Chondrocyte (in vitro differentiated cells): ENCODE measurements at regions not wholly inside any gene's neighbourhood (a gene's known extent, or its start where the extent isn't known, plus 50 kb on each side); places are given as distances from the start of the nearest gene placed in this dataset.

ENCODE experiments used
- DNase-seq: peaks from one replicate; pipeline ENCODE4 v3.0.0; 2021; ENCODE audit warnings: mixed read lengths, low spot score
- H3K27ac Mint-ChIP-seq: one replicate; pipeline ENCODE4 v1.8.0; 2021; ENCODE audit warnings: mild to moderate bottlenecking, moderate library complexity, mixed read lengths; ENCODE audit not compliant: unreplicated experiment
- H3K27me3 Mint-ChIP-seq: 2 replicates; pipeline ENCODE4 v1.8.0; 2021; ENCODE audit warnings: low read depth, mixed read lengths
- H3K36me3 Mint-ChIP-seq: 2 replicates; pipeline ENCODE4 v1.8.0; 2021; ENCODE audit warnings: low read depth, mixed read lengths
- H3K4me1 Mint-ChIP-seq: 2 replicates; pipeline ENCODE4 v1.8.0; 2021; ENCODE audit warnings: low read depth, mild to moderate bottlenecking, mixed read lengths
- H3K4me3 Mint-ChIP-seq: one replicate; pipeline ENCODE4 v1.8.0; 2021; ENCODE audit warnings: mild to moderate bottlenecking, moderate library complexity, mixed read lengths; ENCODE audit not compliant: unreplicated experiment
- H3K9me3 Mint-ChIP-seq: 2 replicates; pipeline ENCODE4 v1.8.0; 2021; ENCODE audit warnings: low read depth, mixed read lengths
- CTCF ChIP-seq: fragments of 200-600 bp; sonication (generic); IDR thresholded peaks from 2 replicates; pipeline ENCODE4 v1.5.0; 2021; ENCODE audit warnings: antibody characterized with exemption, mild to moderate bottlenecking, moderate library complexity

DNA sequence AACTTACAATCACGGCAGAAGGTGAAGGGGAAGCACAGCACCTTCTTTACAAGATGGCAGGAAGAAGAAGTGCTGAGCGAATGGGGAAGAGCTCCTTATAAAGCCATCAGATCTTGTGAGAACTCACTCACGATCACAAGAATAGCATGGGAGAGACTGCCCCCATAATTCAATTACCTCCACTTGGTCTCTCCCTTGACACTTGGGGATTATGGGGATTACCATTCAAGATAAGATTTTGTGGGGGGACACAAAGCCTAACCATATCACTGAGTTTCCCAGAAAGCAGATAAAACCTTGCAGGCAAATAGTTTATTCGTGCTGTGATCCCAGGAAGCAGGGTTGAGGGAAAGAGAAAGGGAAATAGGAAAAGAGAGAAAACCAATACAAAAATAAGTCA, 69.0 kb upstream of the GYPA start:
- H3K4me1 Mint-ChIP-seq: no peaks in the 10 kb centered on the region
- H3K27me3 Mint-ChIP-seq: no peaks in the 10 kb centered on the region
- no peaks in the 10 kb centered on the region for H3K36me3 Mint-ChIP-seq
- H3K4me3 Mint-ChIP-seq: no peak overlapping the region
- DNase-seq: no peak
- H3K27ac Mint-ChIP-seq: no peak overlapping the region
- TF ChIP-seq CTCF: no peak
- H3K9me3 Mint-ChIP-seq: peaks cover 10% of the 10 kb centered on the region

- no peak for DNase-seq
- H3K4me1 Mint-ChIP-seq: no peaks in the 10 kb centered on the region
- no peaks in the 10 kb centered on the region for H3K36me3 Mint-ChIP-seq
- no peak overlapping the region for H3K4me3 Mint-ChIP-seq
- H3K9me3 Mint-ChIP-seq: peaks cover 10% of the 10 kb centered on the region
- no peaks in the 10 kb centered on the region for H3K27me3 Mint-ChIP-seq
- no peak overlapping the region for H3K27ac Mint-ChIP-seq
- no peak for TF ChIP-seq CTCF
Observed at GRCh38 chr4:144213371-144213770, 72.9 kb upstream of the GYPA start.

DNA sequence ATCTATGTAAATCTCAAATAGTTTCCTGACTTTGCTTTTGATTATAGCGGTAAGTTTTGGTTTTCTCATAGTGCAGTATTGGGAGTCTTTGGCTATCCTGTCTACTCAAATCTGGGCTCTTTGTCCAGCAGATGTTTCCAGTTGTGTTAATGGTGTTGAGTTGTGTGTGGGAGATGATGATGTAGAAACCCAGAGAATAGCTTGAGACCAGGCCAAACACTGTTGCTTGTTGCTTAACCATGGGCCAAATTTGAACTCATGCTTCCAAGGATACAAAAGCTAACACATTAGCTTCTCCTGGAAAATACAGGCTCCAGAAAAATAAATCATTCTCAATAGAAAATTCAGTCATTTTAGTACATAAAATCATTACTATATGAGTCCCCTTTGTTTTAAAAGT, 82.6 kb upstream of the GYPA start:
- Mint-ChIP-seq H3K4me1 (no peaks in the 10 kb centered on the region), H3K27ac (no peak overlapping the region), H3K36me3 (no peaks in the 10 kb centered on the region), H3K27me3 (no peaks in the 10 kb centered on the region), H3K4me3 (no peak overlapping the region), H3K9me3 (no peaks in the 10 kb centered on the region)
- no peak for TF ChIP-seq CTCF
- no peak for DNase-seq

- H3K4me1 Mint-ChIP-seq: no peaks in the 10 kb centered on the region
- no peaks in the 10 kb centered on the region for H3K27me3 Mint-ChIP-seq
- no peaks in the 10 kb centered on the region for H3K36me3 Mint-ChIP-seq
- no peak for DNase-seq
- TF ChIP-seq CTCF: no peak
- no peak overlapping the region for H3K27ac Mint-ChIP-seq
- no peaks in the 10 kb centered on the region for H3K9me3 Mint-ChIP-seq
- no peak overlapping the region for H3K4me3 Mint-ChIP-seq
Observed at GRCh38 chr4:144223661-144224060, 83.1 kb upstream of the GYPA start.

GRCh38 chr4:144259285-144259684, 118.8 kb upstream of the GYPA start:
- no peak overlapping the region for H3K27ac Mint-ChIP-seq
- TF ChIP-seq CTCF: no peak
- peaks cover 8% of the 10 kb centered on the region for H3K36me3 Mint-ChIP-seq
- H3K27me3 Mint-ChIP-seq: no peaks in the 10 kb centered on the region
- H3K4me3 Mint-ChIP-seq: no peak overlapping the region
- DNase-seq: no peak
- H3K4me1 Mint-ChIP-seq: no peaks in the 10 kb centered on the region
- H3K9me3 Mint-ChIP-seq: peaks cover 28% of the 10 kb centered on the region
